HPDE6-E6E7 (cell line): ENCODE measurements at regions not wholly inside any gene's neighbourhood (a gene's known extent, or its start where the extent isn't known, plus 50 kb on each side); places are given as distances from the start of the nearest gene placed in this dataset.

Experiments
- DNase-seq: peaks from one replicate; pipeline ENCODE4 v3.0.0; 2011; ENCODE audit warnings: missing footprints; ENCODE audit errors: extremely low spot score

DNA sequence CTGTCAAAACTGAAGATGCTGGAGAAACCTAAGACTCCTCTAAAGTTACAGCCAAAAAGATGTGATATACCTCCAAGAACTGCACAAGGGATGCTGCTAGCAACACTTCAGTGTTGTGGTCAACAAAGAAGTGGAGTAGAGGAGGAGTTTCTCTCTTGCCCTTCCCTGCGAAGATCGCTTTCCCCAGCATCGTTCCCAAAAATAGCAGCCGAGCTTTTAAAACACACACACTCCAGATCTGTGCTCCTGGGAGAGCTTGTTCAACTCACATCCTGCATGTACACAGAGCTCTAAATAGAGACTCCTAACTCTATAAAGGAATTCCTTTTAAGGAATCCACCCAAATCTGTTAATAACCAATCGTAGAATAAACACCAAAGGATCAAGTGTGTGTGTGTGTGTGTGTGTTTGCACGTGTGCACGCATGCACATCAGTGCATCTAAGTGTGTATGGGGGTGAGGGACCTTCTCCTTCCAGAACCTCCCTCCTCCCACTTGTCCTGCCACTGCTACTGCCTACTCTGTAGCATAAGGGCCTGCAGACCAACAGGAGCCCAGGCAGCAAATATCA lies 58.5 kb downstream of the PSMG1 start:
- DNase-seq, result no peak

DNA sequence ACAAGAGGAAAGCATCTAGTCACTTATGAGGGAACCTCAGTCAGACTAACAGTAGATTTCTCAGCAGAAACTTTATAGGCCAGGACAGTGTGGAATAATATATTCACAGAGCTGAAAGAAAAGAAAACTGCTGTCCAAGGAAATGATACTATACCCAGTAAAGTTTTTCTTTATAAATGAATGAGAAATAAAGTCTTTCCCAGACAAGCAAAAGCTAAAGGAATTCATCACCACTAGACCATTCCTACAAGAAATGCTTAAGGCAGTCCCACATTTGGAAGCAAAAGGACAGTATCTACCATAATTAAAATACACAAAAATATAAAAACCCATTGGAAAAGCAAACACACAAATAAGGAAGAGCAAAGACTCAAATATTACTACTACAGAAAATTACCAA lies 59.9 kb downstream of the PSMG1 start:
- no peak for DNase-seq

DNA sequence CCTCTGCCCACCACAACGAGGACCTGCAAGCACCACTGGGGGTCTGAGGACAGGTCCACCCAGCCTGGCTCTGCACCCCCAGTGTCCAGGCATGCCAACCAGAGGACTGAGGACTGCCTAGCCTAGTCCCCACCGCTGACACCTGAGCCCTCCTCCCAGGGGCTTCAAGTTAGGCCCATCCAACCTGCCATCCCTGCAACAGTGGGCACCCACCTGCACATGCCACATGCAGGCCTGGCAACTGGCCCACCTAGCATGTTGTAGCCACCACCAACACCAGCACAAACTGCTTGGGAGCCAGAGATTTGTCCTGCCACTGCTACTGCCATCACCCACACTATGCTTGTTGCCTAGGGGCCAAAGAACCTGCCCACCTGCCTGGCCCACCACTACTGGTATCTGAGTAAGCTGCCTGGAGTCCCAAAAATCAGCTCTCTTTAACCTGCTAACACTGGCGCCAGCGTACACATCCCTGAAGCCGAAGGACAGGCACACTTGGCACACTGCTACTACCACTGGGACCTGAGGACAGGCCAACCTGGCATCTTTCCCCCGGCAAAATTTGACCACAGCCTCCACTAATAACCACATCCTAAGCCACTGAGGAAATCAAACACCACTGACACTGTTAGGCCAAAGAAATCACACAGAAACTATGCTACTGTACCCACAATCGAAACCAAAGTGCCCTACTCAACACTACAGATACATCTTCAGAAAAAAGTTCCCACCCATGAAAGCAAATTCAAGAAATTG lies 61.5 kb downstream of the PSMG1 start:
- DNase-seq, result no peak

DNA sequence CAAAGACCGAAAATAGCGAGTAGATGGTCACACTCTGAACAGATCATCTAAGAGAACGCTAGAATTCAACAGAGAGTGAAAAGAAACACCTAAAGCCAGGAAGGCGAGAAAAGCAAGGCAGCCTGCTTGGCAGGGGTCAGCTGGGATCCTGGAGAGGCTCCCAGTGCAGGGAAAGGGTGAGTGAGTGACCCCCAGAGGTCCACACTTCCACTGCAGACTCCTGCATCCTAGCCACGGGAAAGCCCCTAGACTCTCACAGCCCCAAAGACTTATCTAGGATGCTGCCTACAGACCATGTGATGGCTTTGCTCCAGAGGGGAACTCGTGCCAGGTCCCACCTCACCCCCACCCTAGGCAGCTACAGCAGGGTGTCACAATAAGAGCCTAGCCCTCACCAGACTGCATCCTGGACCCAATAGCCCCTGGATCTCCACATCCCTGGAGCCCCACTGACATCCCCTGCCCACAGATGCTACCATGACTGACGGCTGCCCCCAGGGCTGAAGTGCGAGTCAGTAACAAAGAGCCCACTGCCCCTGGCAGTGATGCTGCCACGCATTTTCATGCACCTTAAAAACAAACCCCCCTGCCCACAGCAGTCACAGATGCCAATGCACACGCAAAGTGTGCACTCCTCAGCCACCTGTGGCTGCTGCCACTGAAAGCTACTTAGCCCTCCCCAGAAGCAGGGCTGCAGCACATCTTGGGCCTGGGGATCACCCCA lies 62.2 kb downstream of the PSMG1 start:
- no peak for DNase-seq

DNA sequence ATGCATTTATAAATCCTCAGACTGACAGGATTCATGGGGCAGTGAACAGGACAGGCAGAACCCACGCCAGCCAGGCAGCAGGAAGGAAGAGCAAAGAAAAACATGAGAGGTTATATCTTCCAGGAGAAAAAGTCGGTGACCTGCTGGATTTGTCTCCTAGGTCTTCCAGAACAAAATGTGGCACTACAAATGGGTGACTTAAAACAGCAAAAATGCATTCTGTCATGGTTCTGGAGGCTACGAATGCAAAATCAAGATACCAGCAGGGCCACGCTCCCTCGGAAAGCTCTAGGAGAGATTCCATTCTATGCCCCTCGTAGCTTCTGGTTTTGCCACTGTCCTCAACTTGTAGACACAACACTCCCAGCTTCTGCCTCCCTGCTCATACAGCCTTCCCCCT lies 63.4 kb downstream of the PSMG1 start:
- DNase-seq, result no peak

DNA sequence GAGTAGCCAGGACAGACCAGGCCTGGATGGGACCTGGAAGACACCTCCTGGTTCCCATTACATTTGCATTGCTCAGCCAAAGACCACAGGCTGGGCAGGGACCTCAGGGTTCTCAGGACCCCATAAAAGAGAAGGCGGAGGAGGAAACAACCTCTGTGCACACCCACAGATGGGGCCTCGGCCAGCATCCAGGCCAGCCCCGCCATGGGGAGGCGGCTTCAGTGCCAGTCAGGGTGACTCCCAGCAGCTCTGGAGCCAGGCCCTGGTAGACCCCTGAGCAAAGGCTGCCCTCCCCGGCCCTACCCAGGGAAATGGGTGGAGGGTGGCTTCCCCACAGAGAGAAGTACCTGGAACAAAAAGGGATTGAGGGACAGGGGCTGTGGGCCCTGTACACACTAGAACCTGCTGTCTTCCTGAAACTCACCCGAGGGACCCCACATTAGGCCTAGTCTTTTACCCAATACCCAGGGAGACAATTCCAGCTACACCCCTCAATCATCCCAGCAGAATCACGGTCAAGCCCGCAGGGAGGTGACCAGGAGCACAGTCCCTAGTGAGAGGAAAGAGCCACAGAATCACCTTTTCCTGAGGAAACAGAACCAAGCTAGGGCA lies 64.5 kb downstream of the PSMG1 start:
- no peak for DNase-seq

DNA sequence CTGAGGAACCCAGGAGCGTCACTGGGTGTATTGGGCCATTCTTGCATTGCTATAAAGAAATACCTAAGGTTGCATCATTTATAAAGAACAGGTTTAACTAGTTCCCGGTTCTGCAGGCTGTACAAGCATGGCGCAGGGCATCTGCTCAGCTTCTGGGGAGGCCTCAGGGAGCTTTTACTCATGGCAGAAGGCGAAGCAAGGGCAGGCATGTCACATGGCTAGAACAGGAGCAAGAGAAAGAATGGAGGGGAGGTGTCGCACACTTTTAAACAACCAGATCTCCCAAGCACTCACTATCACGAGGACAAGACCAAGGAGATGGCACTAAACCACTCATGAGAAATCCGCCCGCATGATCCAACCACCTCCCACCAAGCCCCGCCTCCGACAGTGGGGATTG lies 65.2 kb downstream of the PSMG1 start:
- DNase-seq, result no peak

DNA sequence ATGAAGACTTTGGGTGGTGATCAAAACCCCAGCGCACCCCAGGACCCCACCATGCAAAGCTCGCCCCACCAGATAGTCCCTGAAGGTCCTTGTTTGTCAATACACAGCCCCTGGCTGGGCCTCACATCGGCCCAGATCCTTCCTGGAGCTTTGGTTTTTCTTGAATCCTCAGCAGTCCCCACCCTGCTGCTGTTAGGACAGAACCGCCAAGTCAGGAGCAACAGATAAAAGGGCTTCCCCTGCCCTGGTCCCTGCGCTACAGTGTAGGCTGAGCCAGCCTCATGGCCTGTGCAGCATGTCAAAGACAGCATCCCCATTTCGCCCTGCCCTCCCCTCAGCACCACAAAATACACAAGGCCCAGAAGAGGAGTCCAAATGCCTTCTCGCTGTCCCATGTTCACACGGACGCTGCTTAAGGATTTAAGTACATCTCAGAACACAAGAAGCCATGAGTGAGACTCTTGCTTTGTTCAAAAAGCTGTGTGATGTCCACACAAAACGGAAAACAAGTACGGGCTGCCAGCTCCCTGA lies 65.7 kb downstream of the PSMG1 start:
- DNase-seq, result no peak

DNA sequence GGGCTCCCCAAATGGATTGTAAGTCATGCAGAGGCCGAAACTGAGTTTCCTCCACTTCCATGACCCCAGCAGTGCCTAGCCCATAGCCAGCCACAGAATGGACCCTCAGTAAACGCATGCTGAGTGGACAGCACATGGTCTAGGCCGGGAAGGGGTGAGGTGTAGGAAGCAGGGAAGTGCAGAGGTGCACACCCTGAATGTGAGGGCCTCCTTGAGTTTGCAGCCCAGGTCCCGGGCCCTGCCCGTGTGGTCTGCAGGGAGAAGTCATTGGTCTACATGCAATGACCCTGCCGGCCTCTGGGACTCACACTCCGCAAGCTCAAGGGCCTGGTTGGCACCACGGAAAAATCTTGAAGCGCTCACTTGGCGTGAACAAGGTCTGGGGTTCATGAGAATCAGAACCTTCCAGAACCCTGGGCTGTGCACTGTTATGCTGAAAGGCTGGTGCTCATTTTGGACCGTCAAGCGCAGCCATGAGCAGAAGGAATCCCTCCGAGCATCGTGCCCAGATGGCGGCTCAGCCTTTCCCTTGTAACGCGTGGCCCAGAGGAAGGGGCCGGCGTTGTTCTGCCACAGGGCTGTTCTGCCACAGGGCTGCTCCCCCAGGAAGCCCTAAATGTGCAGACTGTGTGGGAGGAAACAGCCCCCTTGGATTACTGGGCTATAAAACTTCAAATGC lies 66.4 kb downstream of the PSMG1 start:
- DNase-seq, result no peak

DNA sequence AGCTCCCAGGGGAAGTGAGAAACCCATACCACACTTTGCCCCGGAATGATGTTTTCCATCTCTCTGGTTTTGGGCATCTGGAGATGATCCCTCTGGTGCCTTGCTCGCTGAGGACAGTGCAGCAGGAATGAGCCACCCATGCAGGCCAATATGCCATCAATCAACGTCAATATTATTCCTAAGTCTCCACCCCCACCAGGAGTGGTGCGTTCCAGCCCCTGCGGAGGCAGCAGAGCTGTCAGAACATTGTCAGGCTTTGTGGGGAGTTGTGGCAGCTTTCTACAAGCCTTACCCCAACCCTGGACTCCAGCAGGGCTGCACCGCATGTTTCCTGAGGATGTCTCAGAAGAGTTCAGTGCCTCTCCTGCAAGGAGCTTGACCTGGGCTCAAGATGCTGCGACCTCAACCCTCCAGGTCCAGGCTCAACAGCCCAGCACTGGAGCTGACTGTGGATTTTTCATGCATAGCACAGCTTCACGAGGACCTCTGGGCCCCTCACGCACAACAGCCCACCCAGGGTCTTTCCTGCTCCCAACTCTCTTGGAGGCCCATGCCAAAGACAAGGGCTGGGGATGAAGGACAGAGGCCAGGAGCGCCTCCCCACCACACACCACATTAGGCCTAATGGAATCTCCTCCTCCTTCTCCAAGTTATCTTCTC lies 67.5 kb downstream of the PSMG1 start:
- no peak for DNase-seq

DNA sequence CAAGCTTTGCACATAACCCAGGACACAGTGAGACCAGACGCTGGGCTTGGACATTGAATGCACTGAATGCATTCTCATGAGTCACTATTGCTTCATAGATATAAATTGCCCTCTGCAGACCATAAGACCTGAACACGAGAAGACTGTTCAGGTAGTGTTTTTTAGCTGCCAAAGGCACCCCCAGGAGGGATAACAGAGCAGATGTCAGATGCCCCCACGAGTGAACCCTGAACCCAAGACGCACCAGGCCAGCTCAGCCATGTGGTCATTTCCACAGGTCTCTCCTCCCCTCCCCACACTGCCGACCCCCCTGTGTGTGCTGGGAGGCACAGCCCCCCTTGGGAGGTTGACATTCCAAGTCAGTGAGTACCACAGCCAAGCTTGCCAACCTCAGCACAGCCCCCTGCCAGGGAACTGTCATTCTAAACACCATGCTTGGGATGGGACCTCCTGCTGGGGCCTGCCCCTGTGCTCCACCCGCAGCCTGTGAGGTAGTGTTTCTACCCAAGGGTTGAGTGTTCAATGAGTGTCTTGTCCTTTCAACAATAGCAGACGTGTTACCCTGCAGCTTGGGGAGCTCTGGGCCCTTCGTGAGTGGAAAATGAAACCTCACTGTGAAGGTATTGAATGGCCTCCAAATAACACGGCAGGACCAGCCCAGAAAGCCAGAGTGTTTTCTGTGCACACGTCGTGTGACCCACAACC lies 68.2 kb downstream of the PSMG1 start:
- DNase-seq, result no peak

DNA sequence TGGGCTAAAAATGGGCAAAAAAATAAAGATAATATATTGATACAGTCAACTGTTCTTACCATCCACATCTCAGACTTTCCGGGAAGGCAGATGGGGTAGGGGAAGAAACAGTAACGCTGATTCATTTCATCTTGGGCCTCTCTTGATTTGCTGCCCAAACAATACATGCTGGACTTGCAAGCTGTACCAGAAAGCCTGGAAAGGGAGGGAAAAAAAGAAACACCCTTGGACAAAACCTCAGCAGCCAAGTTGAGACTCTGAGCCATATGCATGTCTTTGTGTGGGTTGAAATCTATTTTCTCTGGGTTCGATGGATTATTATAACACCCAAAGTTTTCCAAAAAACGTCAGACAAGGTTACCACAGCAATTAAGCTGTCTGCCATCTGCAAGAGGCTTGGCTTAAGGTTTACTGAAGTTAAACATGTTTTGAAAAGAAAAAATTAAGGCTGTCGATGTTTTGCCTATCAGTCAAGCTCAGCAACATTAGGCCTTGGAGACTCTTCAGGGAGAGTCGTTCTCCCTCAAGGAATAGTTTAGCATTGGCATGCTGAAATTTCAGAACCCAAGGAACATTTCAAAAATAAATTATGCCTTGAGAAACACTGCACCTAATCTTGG lies 71.2 kb downstream of the PSMG1 start:
- no peak for DNase-seq

DNA sequence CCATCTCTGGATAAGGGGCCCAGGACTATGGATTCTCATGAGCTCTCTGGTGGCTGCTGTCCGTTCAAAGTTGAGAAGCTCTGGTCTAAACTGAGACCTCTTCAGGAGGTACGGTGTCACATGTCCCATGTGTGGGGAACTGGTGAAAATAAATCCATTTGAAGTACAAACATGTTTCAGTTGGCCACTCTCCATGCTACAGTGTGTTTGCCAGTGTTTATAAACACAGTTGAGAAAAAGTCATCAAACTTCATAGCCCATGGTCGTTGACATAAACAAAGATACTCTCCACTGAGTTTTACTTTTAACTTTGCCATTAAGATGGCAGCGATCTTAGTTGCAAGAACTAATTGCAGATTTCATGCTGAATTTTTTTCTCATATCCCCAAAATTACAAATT lies 72.8 kb downstream of the PSMG1 start:
- no peak for DNase-seq

DNA sequence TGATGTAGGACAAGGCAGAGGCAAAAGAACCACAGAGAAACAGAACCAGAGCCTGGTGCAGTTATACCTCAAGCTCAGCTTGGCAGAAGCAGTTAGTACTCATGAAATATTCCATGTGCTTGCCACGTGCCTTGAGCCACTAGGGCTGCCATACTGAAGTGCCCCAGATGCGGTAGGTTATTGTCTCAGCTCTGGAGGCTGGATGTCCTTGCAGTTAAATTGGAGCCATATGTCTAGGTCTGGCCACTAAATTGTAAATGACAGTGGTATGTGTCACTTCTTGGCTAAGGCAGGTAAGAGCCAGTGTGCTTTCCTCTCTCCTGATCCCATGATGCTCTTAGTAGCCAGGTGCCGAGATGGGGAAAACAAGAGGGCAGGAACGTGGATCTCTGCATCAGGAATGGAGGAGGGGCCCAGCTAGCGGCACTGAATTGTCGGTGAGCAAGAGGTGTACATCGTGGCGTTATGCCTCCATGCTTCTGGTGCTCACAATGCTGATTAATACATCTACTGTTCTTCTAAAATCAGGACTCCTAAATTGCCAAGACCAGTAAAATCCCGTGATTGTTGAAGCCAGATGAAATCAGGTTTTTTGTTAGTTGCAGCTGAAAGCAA lies 73.5 kb downstream of the PSMG1 start:
- DNase-seq, result no peak

DNA sequence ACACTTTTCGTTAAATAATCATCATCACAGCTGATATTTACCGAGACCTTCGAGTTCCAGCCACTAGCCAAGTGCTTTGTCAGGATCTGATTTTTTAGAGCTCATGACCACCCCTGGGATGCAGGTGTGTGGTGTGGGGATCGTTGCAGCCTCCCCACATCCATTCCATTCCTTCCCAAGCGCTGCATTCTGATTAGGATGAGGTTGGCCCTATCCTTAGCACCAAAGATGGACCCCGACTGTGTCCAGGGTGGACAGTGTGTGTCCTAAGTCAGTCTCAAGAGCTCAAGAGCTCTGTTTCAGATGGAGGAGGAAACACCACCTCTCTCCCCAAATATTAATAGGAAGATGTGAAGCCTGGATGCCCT lies 74.1 kb downstream of the PSMG1 start:
- DNase-seq, result no peak

DNA sequence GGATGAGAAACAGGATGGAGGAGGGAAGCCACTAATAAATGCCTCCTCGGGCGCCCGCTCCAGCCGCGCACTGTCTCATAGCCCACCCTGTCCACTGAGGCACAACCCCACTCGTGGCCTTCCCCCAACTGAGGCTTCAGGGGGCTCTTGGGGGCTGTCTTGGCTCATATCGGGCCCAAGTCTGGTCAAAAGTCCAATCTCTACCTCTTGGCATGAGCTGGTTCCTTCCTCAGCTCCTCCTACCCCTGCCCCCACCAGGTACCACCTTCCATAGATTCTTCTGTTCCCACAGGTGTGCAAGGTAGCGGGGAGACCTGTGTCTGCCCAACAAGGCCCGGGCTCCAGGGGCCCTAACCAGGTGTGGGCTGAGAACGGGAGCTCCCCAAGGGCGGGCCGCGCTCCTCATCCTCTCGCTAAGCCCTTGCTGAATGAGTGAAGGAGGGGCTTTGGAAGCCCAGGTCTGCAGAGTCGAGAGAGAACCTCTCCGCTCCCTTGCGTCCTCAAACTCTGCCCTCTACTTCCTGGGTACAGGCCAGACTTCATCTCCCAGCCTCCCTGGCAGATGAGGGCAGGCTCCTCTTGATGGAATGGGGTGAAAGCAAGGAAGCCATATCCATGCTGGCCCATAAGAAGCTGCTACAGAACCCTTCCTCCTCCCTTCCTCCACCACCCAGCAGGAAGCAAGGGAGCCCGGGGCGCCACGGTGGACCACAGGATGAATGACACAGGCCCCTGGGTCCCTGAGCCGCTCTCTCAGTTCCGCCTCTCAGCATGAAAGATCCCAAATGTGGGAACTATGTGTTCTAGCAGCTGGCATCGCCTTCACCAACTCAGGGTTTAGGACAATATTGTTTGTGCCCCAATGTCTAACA lies 74.7 kb downstream of the PSMG1 start:
- DNase-seq, result no peak

DNA sequence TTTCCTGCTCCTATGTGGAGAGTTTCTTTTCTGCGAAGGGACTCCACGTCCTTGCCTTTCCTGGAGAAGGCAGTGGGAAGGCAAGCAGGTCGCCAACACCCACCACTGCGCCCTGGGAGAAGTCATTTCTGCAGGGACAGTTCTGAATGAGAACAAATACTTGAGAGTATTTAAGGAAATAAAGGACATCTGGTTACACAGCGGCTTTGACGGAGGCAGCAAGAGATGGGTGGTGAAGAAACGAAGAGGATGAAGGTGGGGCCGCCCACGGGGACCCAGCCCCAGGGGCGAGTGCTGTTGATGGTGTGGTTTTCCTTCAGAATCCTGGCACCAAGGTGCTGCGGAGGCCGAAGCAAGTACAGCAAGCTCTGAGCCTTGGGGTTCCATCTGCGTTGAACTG lies 75.5 kb downstream of the PSMG1 start:
- no peak for DNase-seq

DNA sequence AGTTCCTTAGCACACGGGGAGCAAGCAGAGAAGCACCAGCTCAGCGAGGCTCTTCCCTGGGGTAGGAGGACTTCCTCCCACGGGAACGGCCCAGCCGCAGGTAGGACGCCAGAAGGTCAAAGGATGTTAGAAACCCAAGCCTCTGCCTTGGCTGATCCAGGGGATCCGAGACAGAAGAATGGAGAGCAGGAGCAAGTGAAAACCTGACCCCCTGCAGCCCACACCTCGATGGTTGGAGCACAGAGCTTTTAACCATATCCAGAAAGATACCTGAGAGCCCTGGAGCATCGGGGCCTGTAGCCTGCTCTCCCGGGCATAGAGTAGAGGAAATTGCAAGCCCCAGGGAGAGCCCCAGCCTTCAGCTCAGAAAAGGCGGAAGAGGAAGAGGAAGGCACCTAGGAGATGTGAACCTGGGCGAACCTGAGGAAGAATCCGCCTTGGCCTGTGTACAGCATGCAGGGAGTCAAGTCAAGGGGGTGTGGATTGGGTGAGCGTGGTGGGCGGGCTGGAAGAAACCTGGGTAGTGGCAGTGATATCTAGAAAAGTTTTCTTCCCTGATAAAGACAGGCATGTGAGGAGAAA lies 76.3 kb downstream of the PSMG1 start:
- no peak for DNase-seq

DNA sequence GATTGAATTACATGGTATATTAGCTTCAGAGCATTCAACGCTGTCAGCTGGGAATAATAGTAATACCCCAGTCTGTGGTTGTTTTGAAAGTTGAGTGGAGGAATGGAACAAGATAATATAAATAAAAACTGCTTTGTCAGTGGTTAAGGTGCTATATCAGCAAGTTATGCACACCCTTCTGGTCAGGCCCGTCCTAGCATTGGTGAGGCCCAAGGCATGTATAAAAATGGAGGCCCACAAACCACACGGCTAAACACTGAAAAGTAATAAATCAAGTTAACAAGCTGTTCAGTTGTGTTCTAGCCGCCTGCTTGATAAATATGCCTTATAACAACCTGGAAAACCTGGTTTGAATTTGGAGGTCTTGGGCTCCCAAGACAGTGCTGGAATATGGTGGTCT lies 77.4 kb downstream of the PSMG1 start:
- DNase-seq, result no peak
